Loucy (cell line): ENCODE measurements at regions not wholly inside any gene's neighbourhood (a gene's known extent, or its start where the extent isn't known, plus 50 kb on each side); places are given as distances from the start of the nearest gene placed in this dataset.

Experiments
- CTCF ChIP-seq: fragments of 200-600 bp; sonication (generic); conservative IDR thresholded peaks from 2 replicates; pipeline ENCODE4 v1.5.1; 2014; ENCODE audit warnings: mild to moderate bottlenecking, antibody characterized with exemption, low read length
- EZH2phosphoT487 ChIP-seq: fragments of 200-600 bp; IDR thresholded peaks from 2 replicates; pipeline ENCODE4 v1.6.1; 2018; ENCODE audit warnings: antibody characterized with exemption, mild to moderate bottlenecking, moderate library complexity, borderline replicate concordance

DNA sequence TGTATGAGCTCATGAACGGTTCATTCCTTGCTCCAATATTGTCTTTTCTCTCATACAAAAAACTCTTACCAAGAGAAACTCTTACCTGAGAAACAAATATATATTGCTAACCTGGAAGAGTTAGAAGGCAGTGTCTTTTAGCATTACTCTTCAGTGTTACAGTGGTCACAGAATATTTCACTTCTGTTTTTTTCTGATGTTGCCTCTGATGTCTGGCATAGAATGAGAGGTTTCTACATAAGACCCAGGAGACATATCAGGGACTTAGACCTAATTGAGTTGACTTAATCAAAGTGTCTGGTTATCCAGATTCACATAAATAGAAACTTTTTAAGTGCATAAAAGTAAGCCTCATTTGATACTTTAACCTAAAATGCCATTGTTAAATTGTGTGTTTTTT, 923.8 kb downstream of the TTLL7 start:
- TF ChIP-seq CTCF: no peak
- TF ChIP-seq EZH2phosphoT487: no peak
